ENCODE measurements at regions not wholly inside any gene's neighbourhood (a gene's known extent, or its start where the extent isn't known, plus 50 kb on each side); places are given as distances from the start of the nearest gene placed in this dataset.

GRCh38 chr2:198659096-198659870 is 798.5 kb downstream of the SATB2 start:
- DNase-seq (no peak), ATAC-seq (replicated peaks) (no peak)
- Mint-ChIP-seq H3K4me1 (ENCODE audit: low read depth in 2 of 2) (no peaks in the 10 kb centered on the region), H3K36me3 (ENCODE audit: insufficient read depth) (no peaks in the 10 kb centered on the region), H3K9me3 (peaks cover 0 to 4% of the 10 kb centered on the region in 2 donors), H3K27ac (no peak overlapping the region), H3K27me3 (no peaks in the 10 kb centered on the region), H3K4me3 (no peak overlapping the region)

GRCh38 chr2:198657512-198658121 is 800.1 kb downstream of the SATB2 start:
- Mint-ChIP-seq H3K36me3 (ENCODE audit: insufficient read depth) (no peaks in the 10 kb centered on the region), H3K4me1 (ENCODE audit: low read depth in 2 of 2) (no peaks in the 10 kb centered on the region), H3K9me3 (peaks cover 0 to 4% of the 10 kb centered on the region in 2 donors), H3K4me3 (no peak overlapping the region), H3K27ac (no peak overlapping the region), H3K27me3 (no peaks in the 10 kb centered on the region)
- DNase-seq (no peak), ATAC-seq (replicated peaks) (no peak)

GRCh38 chr2:198656869-198657268 is 800.9 kb downstream of the SATB2 start:
- H3K9me3 Mint-ChIP-seq: peaks cover 0 to 4% of the 10 kb centered on the region in 2 donors
- DNase-seq (no peak), ATAC-seq (replicated peaks) (no peak)
- no peaks in the 10 kb centered on the region for H3K4me1 Mint-ChIP-seq (ENCODE audit: low read depth in 2 of 2)
- H3K4me3 Mint-ChIP-seq: no peak overlapping the region
- no peaks in the 10 kb centered on the region for H3K36me3 Mint-ChIP-seq (ENCODE audit: insufficient read depth)
- H3K27ac Mint-ChIP-seq: no peak overlapping the region
- no peaks in the 10 kb centered on the region for H3K27me3 Mint-ChIP-seq

GRCh38 chr2:198654646-198655045 is 803.1 kb downstream of the SATB2 start:
- no peak overlapping the region for H3K27ac Mint-ChIP-seq
- no peak for ATAC-seq (replicated peaks)
- no peaks in the 10 kb centered on the region for H3K36me3 Mint-ChIP-seq (ENCODE audit: insufficient read depth)
- no peaks in the 10 kb centered on the region for H3K4me1 Mint-ChIP-seq (ENCODE audit: low read depth in 2 of 2)
- no peak for DNase-seq
- H3K27me3 Mint-ChIP-seq: no peaks in the 10 kb centered on the region
- H3K4me3 Mint-ChIP-seq: no peak overlapping the region
- no peaks in the 10 kb centered on the region for H3K9me3 Mint-ChIP-seq

GRCh38 chr2:198653311-198653710 is 804.4 kb downstream of the SATB2 start:
- no peaks in the 10 kb centered on the region for H3K9me3 Mint-ChIP-seq
- no peaks in the 10 kb centered on the region for H3K36me3 Mint-ChIP-seq (ENCODE audit: insufficient read depth)
- H3K27me3 Mint-ChIP-seq: no peaks in the 10 kb centered on the region
- H3K4me3 Mint-ChIP-seq: no peak overlapping the region
- DNase-seq (no peak), ATAC-seq (replicated peaks) (no peak)
- no peak overlapping the region for H3K27ac Mint-ChIP-seq
- no peaks in the 10 kb centered on the region for H3K4me1 Mint-ChIP-seq (ENCODE audit: low read depth in 2 of 2)

- no peaks in the 10 kb centered on the region for H3K36me3 Mint-ChIP-seq (ENCODE audit: insufficient read depth)
- ATAC-seq (replicated peaks): no peak
Observed at GRCh38 chr2:198652461-198652860, 805.3 kb downstream of the SATB2 start.

GRCh38 chr2:198645816-198646215 is 811.9 kb downstream of the SATB2 start:
- ATAC-seq (replicated peaks) (no peak), DNase-seq (no peak)
- Mint-ChIP-seq H3K4me1 (ENCODE audit: low read depth in 2 of 2) (no peaks in the 10 kb centered on the region), H3K4me3 (no peak overlapping the region), H3K27me3 (no peaks in the 10 kb centered on the region), H3K36me3 (ENCODE audit: insufficient read depth) (peaks cover 4% of the 10 kb centered on the region), H3K27ac (no peak overlapping the region), H3K9me3 (no peaks in the 10 kb centered on the region)

More at GRCh38 chr2:198652461-198652860, 805.3 kb downstream of the SATB2 start:
- H3K4me3 Mint-ChIP-seq: no peak overlapping the region
- no peaks in the 10 kb centered on the region for H3K4me1 Mint-ChIP-seq (ENCODE audit: low read depth in 2 of 2)
- H3K27me3 Mint-ChIP-seq: no peaks in the 10 kb centered on the region
- H3K9me3 Mint-ChIP-seq: no peaks in the 10 kb centered on the region
- H3K27ac Mint-ChIP-seq: no peak overlapping the region
- no peak for DNase-seq

GRCh38 chr2:198641161-198641560 is 816.6 kb downstream of the SATB2 start:
- peaks cover 4% of the 10 kb centered on the region for H3K36me3 Mint-ChIP-seq (ENCODE audit: insufficient read depth)
- H3K27ac Mint-ChIP-seq: no peak overlapping the region
- DNase-seq (no peak), ATAC-seq (replicated peaks) (no peak)
- no peaks in the 10 kb centered on the region for H3K27me3 Mint-ChIP-seq
- no peak overlapping the region for H3K4me3 Mint-ChIP-seq
- H3K9me3 Mint-ChIP-seq: no peaks in the 10 kb centered on the region
- no peaks in the 10 kb centered on the region for H3K4me1 Mint-ChIP-seq (ENCODE audit: low read depth in 2 of 2)

- H3K27me3 Mint-ChIP-seq: no peaks in the 10 kb centered on the region
- H3K4me3 Mint-ChIP-seq: no peak overlapping the region
- no peak overlapping the region for H3K27ac Mint-ChIP-seq
- H3K36me3 Mint-ChIP-seq (ENCODE audit: insufficient read depth): peaks cover 4% of the 10 kb centered on the region
- H3K4me1 Mint-ChIP-seq (ENCODE audit: low read depth in 2 of 2): no peaks in the 10 kb centered on the region
- DNase-seq (no peak), ATAC-seq (replicated peaks) (no peak)
- no peaks in the 10 kb centered on the region for H3K9me3 Mint-ChIP-seq
Observed at GRCh38 chr2:198640463-198640862, 817.3 kb downstream of the SATB2 start.

- Mint-ChIP-seq H3K27ac (no peak overlapping the region), H3K36me3 (ENCODE audit: insufficient read depth) (peaks cover 4% of the 10 kb centered on the region), H3K4me3 (no peak overlapping the region), H3K4me1 (ENCODE audit: low read depth in 2 of 2) (no peaks in the 10 kb centered on the region), H3K27me3 (no peaks in the 10 kb centered on the region), H3K9me3 (no peaks in the 10 kb centered on the region)
- DNase-seq: no peak
- no peak for ATAC-seq (replicated peaks)
Observed at GRCh38 chr2:198639580-198639979, 818.2 kb downstream of the SATB2 start.

GRCh38 chr2:198638577-198638976 is 819.2 kb downstream of the SATB2 start:
- ATAC-seq (replicated peaks) (no peak), DNase-seq (no peak)
- H3K4me1 Mint-ChIP-seq (ENCODE audit: low read depth in 2 of 2): no peaks in the 10 kb centered on the region
- H3K27ac Mint-ChIP-seq: no peak overlapping the region
- no peaks in the 10 kb centered on the region for H3K9me3 Mint-ChIP-seq
- no peaks in the 10 kb centered on the region for H3K27me3 Mint-ChIP-seq
- H3K4me3 Mint-ChIP-seq: no peak overlapping the region
- peaks cover 4% of the 10 kb centered on the region for H3K36me3 Mint-ChIP-seq (ENCODE audit: insufficient read depth)

- Mint-ChIP-seq H3K9me3 (peaks cover 6 to 8% of the 10 kb centered on the region in 2 donors), H3K36me3 (ENCODE audit: insufficient read depth) (no peaks in the 10 kb centered on the region), H3K27me3 (no peaks in the 10 kb centered on the region), H3K27ac (no peak overlapping the region), H3K4me3 (no peak overlapping the region), H3K4me1 (ENCODE audit: low read depth in 2 of 2) (no peaks in the 10 kb centered on the region)
- DNase-seq (no peak), ATAC-seq (replicated peaks) (no peak)
Observed at GRCh38 chr2:198630384-198630783, 826.0 kb downstream of the PLCL1 start.

GRCh38 chr2:198628596-198628995 is 824.2 kb downstream of the PLCL1 start:
- Mint-ChIP-seq H3K4me3 (no peak overlapping the region), H3K4me1 (ENCODE audit: low read depth in 2 of 2) (no peaks in the 10 kb centered on the region), H3K36me3 (ENCODE audit: insufficient read depth) (no peaks in the 10 kb centered on the region), H3K27me3 (no peaks in the 10 kb centered on the region), H3K27ac (no peak overlapping the region), H3K9me3 (peaks cover 6 to 10% of the 10 kb centered on the region in 2 donors)
- no peak for ATAC-seq (replicated peaks)
- no peak for DNase-seq

GRCh38 chr2:198622986-198623730 is 818.8 kb downstream of the PLCL1 start:
- Mint-ChIP-seq H3K4me3 (no peak overlapping the region), H3K27me3 (no peaks in the 10 kb centered on the region), H3K9me3 (peaks cover 0 to 3% of the 10 kb centered on the region in 2 donors), H3K4me1 (ENCODE audit: low read depth in 2 of 2) (no peaks in the 10 kb centered on the region), H3K36me3 (ENCODE audit: insufficient read depth) (no peaks in the 10 kb centered on the region), H3K27ac (no peak overlapping the region)
- DNase-seq (no peak), ATAC-seq (replicated peaks) (no peak)
